K562 (cell line): ENCODE measurements at regions not wholly inside any gene's neighbourhood (a gene's known extent, or its start where the extent isn't known, plus 50 kb on each side); places are given as distances from the start of the nearest gene placed in this dataset.

ENCODE experiments used
- ARID3A ChIP-seq: IDR thresholded peaks from 2 replicates; pipeline ENCODE4 v1.6.1; 2012; ENCODE audit warnings: low read depth, low read length, improper control_type of control experiment, borderline replicate concordance
- CHD4 ChIP-seq: fragments of 200-600 bp; sonication (generic); IDR thresholded peaks from 3 replicates; pipeline ENCODE4 v1.6.1; 2012; ENCODE audit warnings: low read depth, mild to moderate bottlenecking, mixed read lengths, low read length, inconsistent platforms; ENCODE audit not compliant: insufficient read depth, insufficient replicate concordance, poor library complexity, severe bottlenecking
- CTCF ChIP-seq, 3 experiments: IDR thresholded peaks in 2 of 3; conservative IDR thresholded peaks in 1 of 3; 2 replicates each; pipeline ENCODE4 v1.5.1; 2011 to 2012; ENCODE audit warnings: low read length in 3 of 3, mild to moderate bottlenecking in 3 of 3, control low read depth in 2 of 3, improper control_type of control experiment in 1 of 3, inconsistent platforms in 1 of 3, low read depth in 1 of 3, mixed read lengths in 1 of 3, moderate library complexity in 1 of 3; ENCODE audit not compliant: insufficient read depth in 2 of 3
- ETV1 ChIP-seq: fragments of 450-650 bp; conservative IDR thresholded peaks from 2 replicates; pipeline ENCODE4 v1.6.1; 2016; ENCODE audit warnings: missing genetic modification characterization, control low read depth, low read depth, missing compliant biosample characterization
- GATA2 ChIP-seq: sonication (generic); formaldehyde crosslinking; IDR thresholded peaks from 2 replicates; pipeline ENCODE4 v1.4.0; 2020; ENCODE audit warnings: mild to moderate bottlenecking, missing genetic modification reagents
- MXD1 ChIP-seq: fragments of 250-450 bp; sonication (Bioruptor Pico); IDR thresholded peaks from 2 replicates; pipeline ENCODE4 v1.8.0; 2021; ENCODE audit warnings: borderline replicate concordance, mild to moderate bottlenecking, moderate library complexity; ENCODE audit not compliant: poor library complexity, severe bottlenecking
- NFRKB ChIP-seq: fragments of 450-650 bp; IDR thresholded peaks from 2 replicates; pipeline ENCODE4 v1.6.1; 2016; ENCODE audit warnings: low read depth
- POLR2A ChIP-seq: fragments of 450-650 bp; conservative IDR thresholded peaks from 2 replicates; pipeline ENCODE4 v1.6.1; 2016
- POLR2G ChIP-seq: fragments of 200-400 bp; formaldehyde crosslinking; IDR thresholded peaks from 2 replicates; pipeline ENCODE4 v1.6.1; 2017; ENCODE audit warnings: low read depth, mild to moderate bottlenecking, antibody characterized with exemption, low read length, moderate library complexity
- RBM25 ChIP-seq: fragments of 200-400 bp; formaldehyde crosslinking; IDR thresholded peaks from 2 replicates; pipeline ENCODE4 v1.6.1; 2018; ENCODE audit warnings: low read length, low read depth, moderate library complexity; ENCODE audit not compliant: severe bottlenecking
- SRSF3 ChIP-seq: fragments of 200-400 bp; formaldehyde crosslinking; IDR thresholded peaks from 2 replicates; pipeline ENCODE4 v1.6.1; 2016; ENCODE audit warnings: mild to moderate bottlenecking, low read length, moderate library complexity; ENCODE audit not compliant: insufficient read depth
- TEAD1 ChIP-seq, 2 experiments: fragments of 450-650 bp in 1 of 2; sonication (generic) in 1 of 2; formaldehyde crosslinking; IDR thresholded peaks; 2 replicates each; pipeline versions ENCODE4 v1.4.0 to v1.8.0; 2020 to 2022; ENCODE audit warnings: mild to moderate bottlenecking in 2 of 2, missing genetic modification reagents in 1 of 2
- ZNF239 ChIP-seq: fragments of 250-450 bp; sonication (Bioruptor Pico); IDR thresholded peaks from 2 replicates; pipeline ENCODE4 v1.4.0; 2020; ENCODE audit warnings: mild to moderate bottlenecking

GRCh38 chrX:107508925-107509324 is 59.5 kb downstream of the FRMPD3 start:
- TF ChIP-seq RBM25 = no peak
- no peak for TF ChIP-seq MXD1 (CRISPR knock-in tag)
- no peak for TF ChIP-seq GATA2 (CRISPR knock-in tag)
- no peak for TF ChIP-seq NFRKB
- TF ChIP-seq ZNF239 (CRISPR knock-in tag) = no peak
- no peak for TF ChIP-seq TEAD1 (CRISPR knock-in tag; IDR thresholded peaks at IDR 0.05)
- no peak for TF ChIP-seq POLR2G
- TF ChIP-seq CTCF (IDR thresholded peaks at IDR 0.05 in 2 of 3, conservative IDR thresholded peaks at IDR 0.05 in 1 of 3; ENCODE audit: insufficient read depth in 2 of 3, low read depth in 1 of 3, low read length in 3 of 3) = no peak
- TF ChIP-seq ETV1 (tag) = no peak
- TF ChIP-seq CHD4 = no peak
- no peak for TF ChIP-seq POLR2A
- no peak for TF ChIP-seq SRSF3
- TF ChIP-seq ARID3A = no peak
